Bronchial epithelial cell (primary cell): ENCODE measurements at regions not wholly inside any gene's neighbourhood (a gene's known extent, or its start where the extent isn't known, plus 50 kb on each side); places are given as distances from the start of the nearest gene placed in this dataset.
"Not testable (repeated sequence)": the region's sequence is repeated elsewhere in the genome, so short reads cannot be mapped to it uniquely, and the experiment has no call there.

Experiments
- DNase-seq: peaks from one replicate; pipeline ENCODE4 v3.0.0-alpha.2; 2010; ENCODE audit warnings: low read depth
- FAIRE-seq: peaks from 2 replicates; lab custom pipeline; 2011; peaks lifted over from hg19 to GRCh38; lab: Jason Lieb, UNC
- H3K27me3 ChIP-seq: 2 replicates; pipeline ENCODE4 v1.5.1; 2011; ENCODE audit warnings: low read length; ENCODE audit not compliant: control insufficient read depth, insufficient read depth
- H3K36me3 ChIP-seq: 2 replicates; pipeline ENCODE4 v1.5.1; 2011; ENCODE audit warnings: low read length; ENCODE audit not compliant: control insufficient read depth, insufficient read depth
- H3K4me3 ChIP-seq: 2 replicates; pipeline ENCODE4 v1.5.1; 2011; ENCODE audit warnings: mild to moderate bottlenecking, low read depth, low read length, control low read depth
- TF ChIP-seq, protein P1 (sequence below): IDR thresholded peaks from 2 replicates; pipeline ENCODE4 v1.5.1; 2011; ENCODE audit warnings: mild to moderate bottlenecking, moderate library complexity, low read length, control low read depth, inconsistent platforms; ENCODE audit not compliant: insufficient read depth, severe bottlenecking

DNA sequence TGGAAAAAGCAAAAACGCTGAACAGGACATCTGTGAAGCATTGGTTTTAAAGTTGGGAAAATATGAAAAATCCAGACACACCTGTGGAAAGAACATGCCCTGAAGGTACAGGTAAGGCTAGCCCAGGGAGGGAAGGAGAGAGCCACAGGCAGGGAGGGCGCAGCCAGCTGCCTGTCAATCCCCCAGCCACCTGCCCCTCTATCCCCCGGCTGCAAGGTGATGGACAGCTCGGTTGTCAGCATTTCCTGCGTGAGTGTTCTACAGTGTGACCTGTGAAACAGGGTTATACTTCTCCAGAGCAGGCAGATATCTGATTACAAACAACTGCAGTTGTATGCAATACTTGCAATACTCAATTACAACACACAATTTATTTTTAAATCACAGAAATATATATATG is 358.1 kb downstream of the SMOC2 start:
- no peaks in the 10 kb centered on the region for H3K27me3 ChIP-seq

GRCh38 chr6:168796106-168796505 is 355.1 kb downstream of the SMOC2 start:
- no peaks in the 10 kb centered on the region for H3K27me3 ChIP-seq
- TF ChIP-seq, protein P1, sequence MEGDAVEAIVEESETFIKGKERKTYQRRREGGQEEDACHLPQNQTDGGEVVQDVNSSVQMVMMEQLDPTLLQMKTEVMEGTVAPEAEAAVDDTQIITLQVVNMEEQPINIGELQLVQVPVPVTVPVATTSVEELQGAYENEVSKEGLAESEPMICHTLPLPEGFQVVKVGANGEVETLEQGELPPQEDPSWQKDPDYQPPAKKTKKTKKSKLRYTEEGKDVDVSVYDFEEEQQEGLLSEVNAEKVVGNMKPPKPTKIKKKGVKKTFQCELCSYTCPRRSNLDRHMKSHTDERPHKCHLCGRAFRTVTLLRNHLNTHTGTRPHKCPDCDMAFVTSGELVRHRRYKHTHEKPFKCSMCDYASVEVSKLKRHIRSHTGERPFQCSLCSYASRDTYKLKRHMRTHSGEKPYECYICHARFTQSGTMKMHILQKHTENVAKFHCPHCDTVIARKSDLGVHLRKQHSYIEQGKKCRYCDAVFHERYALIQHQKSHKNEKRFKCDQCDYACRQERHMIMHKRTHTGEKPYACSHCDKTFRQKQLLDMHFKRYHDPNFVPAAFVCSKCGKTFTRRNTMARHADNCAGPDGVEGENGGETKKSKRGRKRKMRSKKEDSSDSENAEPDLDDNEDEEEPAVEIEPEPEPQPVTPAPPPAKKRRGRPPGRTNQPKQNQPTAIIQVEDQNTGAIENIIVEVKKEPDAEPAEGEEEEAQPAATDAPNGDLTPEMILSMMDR, result no peak
- DNase-seq (no peak), FAIRE-seq (no peak)
- no peak overlapping the region for H3K4me3 ChIP-seq
- H3K36me3 ChIP-seq, result no peaks in the 10 kb centered on the region

More for the DNA sequence above, 358.1 kb downstream of the SMOC2 start:
- TF ChIP-seq, protein P1, result no peak
- FAIRE-seq (no peak), DNase-seq (no peak)
- Histone ChIP-seq H3K4me3 (no peak overlapping the region), H3K36me3 (no peaks in the 10 kb centered on the region)

DNA sequence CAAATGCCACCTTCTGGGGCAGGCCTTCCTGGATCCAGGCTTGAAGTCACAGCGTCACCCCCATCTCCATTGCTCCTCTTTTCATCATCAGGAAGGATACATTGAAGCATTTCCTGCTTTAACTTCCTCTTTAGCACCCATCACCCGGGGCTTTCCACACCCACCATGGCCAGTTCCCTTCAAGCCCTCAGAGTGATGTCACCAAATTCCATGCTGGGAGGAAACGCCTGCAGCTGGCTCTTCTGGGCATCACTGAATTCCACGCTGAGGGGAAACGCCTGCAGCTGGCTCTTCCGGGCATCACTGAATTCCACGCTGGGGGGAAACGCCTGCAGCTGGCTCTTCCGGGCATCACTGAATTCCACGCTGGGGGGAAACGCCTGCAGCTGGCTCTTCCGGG is 354.6 kb downstream of the SMOC2 start:
- H3K27me3 ChIP-seq, FAIRE-seq, H3K4me3 ChIP-seq, H3K36me3 ChIP-seq, DNase-seq: not testable (repeated sequence)

DNA sequence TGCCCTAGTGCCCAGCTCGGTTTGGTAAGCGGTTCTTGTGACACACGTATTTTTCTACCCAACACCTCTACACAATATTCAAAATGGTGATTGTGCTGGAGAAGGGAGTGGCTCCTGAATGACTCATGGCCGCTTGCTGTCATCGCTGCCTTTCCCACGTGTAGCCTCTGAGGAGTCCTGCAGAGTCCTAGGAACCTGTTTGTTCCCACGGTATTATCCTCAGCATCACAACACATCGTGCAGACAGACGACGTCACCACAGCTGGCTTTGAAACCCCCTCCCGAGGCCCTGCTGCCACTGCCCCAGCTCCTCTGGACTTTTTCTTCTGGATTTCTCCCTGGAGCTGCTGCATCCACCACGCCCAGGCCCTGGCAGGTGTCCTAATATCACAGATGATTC is 353.5 kb downstream of the SMOC2 start:
- TF ChIP-seq, protein P1, result no peak
- FAIRE-seq (no peak), DNase-seq (no peak)
- no peaks in the 10 kb centered on the region for H3K36me3 ChIP-seq
- H3K27me3 ChIP-seq, result no peaks in the 10 kb centered on the region
- no peak overlapping the region for H3K4me3 ChIP-seq

- FAIRE-seq, result no peak
- no peaks in the 10 kb centered on the region for H3K27me3 ChIP-seq
- TF ChIP-seq, protein P1, result no peak
- H3K4me3 ChIP-seq, result no peak overlapping the region
- H3K36me3 ChIP-seq, result no peaks in the 10 kb centered on the region
- DNase-seq, result no peak
Observed at GRCh38 chr6:168793649-168794048, 352.7 kb downstream of the SMOC2 start.

- Histone ChIP-seq H3K27me3 (no peaks in the 10 kb centered on the region), H3K36me3 (no peaks in the 10 kb centered on the region), H3K4me3 (no peak overlapping the region)
- DNase-seq (no peak), FAIRE-seq (no peak)
- TF ChIP-seq, protein P1, result no peak
Observed at GRCh38 chr6:168791917-168792316, 350.9 kb downstream of the SMOC2 start.
